Breast epithelium (tissue), 4 donors: ENCODE measurements at regions not wholly inside any gene's neighbourhood (a gene's known extent, or its start where the extent isn't known, plus 50 kb on each side); places are given as distances from the start of the nearest gene placed in this dataset.

Experiments used
- DNase-seq, 2 donors: peaks; one replicate each; pipeline ENCODE4 v3.0.0-alpha.2; 2019; ENCODE audit warnings: low spot score in 2 of 2
- H3K27ac ChIP-seq, 2 donors: fragments of 200-600 bp; sonication (generic) in 1 of 2; one replicate each; pipeline ENCODE4 v1.5.1; 2016 to 2019; ENCODE audit warnings: mild to moderate bottlenecking in 1 of 2
- H3K27me3 ChIP-seq, 2 donors: fragments of 200-600 bp; sonication (generic) in 1 of 2; one replicate each; pipeline versions ENCODE4 v1.5.1 to v1.6.0; 2017 to 2019; ENCODE audit warnings: control low read depth in 1 of 2, mild to moderate bottlenecking in 1 of 2
- H3K36me3 ChIP-seq: fragments of 200-600 bp; one replicate; pipeline ENCODE4 v1.5.1; 2019
- H3K4me1 ChIP-seq, 2 donors: fragments of 200-600 bp; sonication (generic); one replicate each; pipeline ENCODE4 v1.5.1; 2016 to 2019; ENCODE audit warnings: control low read depth in 1 of 2
- H3K4me3 ChIP-seq, 3 donors: fragments of 200-600 bp; sonication (generic); 1 replicate in 2 of 3; 2 replicates in 1 of 3; pipeline ENCODE4 v1.5.1; 2016 to 2019; ENCODE audit warnings: mild to moderate bottlenecking in 3 of 3, moderate library complexity in 2 of 3
- H3K9me3 ChIP-seq, 2 donors: fragments of 200-600 bp; sonication (generic) in 1 of 2; one replicate each; pipeline ENCODE4 v1.5.1; 2016 to 2019; ENCODE audit warnings: control low read depth in 1 of 2
- POLR2A ChIP-seq: fragments of 450-650 bp; IDR thresholded peaks from one replicate; pipeline ENCODE4 v1.6.1; 2016; ENCODE audit warnings: antibody characterized with exemption, mild to moderate bottlenecking, moderate library complexity
- POLR2AphosphoS5 ChIP-seq, 3 donors: sonication (generic); formaldehyde crosslinking; IDR thresholded peaks; one replicate each; pipeline ENCODE4 v1.6.1; 2017; ENCODE audit warnings: antibody characterized with exemption in 3 of 3
- intact Hi-C: fragments of 100-400 bp; cut with DNase I; formaldehyde crosslinking; loops from one replicate; pipeline ENCODE4 v1.15.1; 2023; ENCODE audit warnings: low total_unique reads
- TF ChIP-seq, protein P1 (sequence below), 3 donors: fragments of 450-650 bp; IDR thresholded peaks; one replicate each; pipeline ENCODE4 v1.5.1; 2016 to 2017; ENCODE audit warnings: antibody characterized with exemption in 3 of 3, mild to moderate bottlenecking in 3 of 3, moderate library complexity in 3 of 3

DNA sequence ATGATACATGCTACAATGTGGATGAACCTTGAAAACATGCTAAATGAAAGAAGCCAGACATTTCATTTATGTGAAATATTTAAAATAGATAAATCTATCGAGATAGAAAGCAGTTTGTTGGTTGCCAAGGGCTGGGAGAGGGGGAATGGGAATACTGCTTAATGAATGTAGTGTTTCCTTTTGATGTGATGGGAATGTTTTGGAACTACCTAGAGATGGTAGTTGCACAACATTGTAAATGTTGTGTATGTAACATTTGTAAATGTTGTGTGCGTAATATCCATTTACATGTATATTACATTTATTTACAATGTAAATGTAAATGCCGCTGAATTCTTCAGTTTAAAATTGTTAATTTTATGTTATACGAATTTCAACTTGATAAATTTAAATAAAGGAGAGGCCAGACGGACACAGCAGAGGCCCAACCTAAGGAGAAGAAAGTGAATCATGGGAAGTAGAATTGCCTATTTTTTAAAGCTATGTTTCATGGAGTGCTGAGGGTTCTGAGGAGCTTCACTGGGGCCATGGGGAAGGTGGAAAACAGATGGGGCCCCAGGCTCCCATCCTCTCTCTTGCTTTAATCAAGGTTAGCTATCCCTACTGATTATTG is 60.0 kb upstream of the TEX13D start:
- Histone ChIP-seq H3K36me3 (no peaks in the 10 kb centered on the region), H3K4me1 (no peaks in the 10 kb centered on the region), H3K9me3 (no peaks in the 10 kb centered on the region), H3K4me3 (no peak overlapping the region), H3K27me3 (peaks cover 0 to 5% of the 10 kb centered on the region in 2 donors), H3K27ac (no peak overlapping the region)
- intact Hi-C loops, result loop anchor here (10.0 kb wide), 1 partner anchor 822 kb away; no protein-coding TSS in a partner anchor
- TF ChIP-seq POLR2A (no peak), POLR2AphosphoS5 (IDR thresholded peaks at IDR 0.05) (no peak)
- TF ChIP-seq, protein P1, sequence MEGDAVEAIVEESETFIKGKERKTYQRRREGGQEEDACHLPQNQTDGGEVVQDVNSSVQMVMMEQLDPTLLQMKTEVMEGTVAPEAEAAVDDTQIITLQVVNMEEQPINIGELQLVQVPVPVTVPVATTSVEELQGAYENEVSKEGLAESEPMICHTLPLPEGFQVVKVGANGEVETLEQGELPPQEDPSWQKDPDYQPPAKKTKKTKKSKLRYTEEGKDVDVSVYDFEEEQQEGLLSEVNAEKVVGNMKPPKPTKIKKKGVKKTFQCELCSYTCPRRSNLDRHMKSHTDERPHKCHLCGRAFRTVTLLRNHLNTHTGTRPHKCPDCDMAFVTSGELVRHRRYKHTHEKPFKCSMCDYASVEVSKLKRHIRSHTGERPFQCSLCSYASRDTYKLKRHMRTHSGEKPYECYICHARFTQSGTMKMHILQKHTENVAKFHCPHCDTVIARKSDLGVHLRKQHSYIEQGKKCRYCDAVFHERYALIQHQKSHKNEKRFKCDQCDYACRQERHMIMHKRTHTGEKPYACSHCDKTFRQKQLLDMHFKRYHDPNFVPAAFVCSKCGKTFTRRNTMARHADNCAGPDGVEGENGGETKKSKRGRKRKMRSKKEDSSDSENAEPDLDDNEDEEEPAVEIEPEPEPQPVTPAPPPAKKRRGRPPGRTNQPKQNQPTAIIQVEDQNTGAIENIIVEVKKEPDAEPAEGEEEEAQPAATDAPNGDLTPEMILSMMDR (IDR thresholded peaks at IDR 0.05), result no peak
- DNase-seq, result no peak

DNA sequence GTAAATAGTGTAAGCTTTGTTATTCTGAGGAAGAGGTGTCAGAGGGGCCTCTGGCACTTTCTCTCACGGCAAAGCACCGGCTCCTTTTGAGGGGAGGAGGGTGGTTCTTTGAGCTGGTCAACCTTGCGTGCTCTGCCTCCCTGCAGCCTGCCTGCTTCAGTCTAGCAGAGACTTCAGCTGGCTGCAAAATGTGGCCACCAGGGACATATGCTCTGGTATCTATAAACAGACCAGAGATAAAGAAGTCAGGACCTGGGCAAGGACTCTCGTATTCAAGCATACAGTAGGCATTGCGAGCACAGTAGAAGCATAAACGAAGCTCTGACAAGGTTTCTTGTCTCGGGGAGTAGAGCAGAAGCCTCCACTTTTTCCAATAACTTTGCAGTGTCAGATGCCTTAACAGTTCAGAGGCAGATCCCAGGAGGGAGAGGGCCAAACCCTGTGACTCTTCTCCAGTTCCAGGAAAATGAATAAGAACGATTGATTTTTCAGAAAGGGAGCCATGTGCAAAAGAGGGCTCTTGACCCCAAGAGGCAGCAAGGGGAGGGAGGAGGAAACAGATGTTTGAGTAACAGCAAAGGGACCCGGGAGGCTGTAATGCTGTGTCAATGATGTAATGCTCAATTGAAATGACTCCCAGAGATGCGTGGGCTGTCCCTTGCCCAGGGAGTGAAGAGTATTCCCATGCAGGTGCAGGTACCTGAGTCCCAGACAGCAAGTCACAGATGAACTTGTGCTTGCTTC is 57.9 kb upstream of the TEX13D start:
- Histone ChIP-seq H3K4me1 (no peaks in the 10 kb centered on the region), H3K36me3 (no peaks in the 10 kb centered on the region), H3K27ac (no peak overlapping the region), H3K4me3 (no peak overlapping the region), H3K27me3 (peaks cover 0 to 5% of the 10 kb centered on the region in 2 donors), H3K9me3 (no peaks in the 10 kb centered on the region)
- intact Hi-C loops, result loop anchor here (10.0 kb wide), 1 partner anchor 820 kb away; no protein-coding TSS in a partner anchor
- no peak for TF ChIP-seq POLR2A
- no peak for DNase-seq

DNA sequence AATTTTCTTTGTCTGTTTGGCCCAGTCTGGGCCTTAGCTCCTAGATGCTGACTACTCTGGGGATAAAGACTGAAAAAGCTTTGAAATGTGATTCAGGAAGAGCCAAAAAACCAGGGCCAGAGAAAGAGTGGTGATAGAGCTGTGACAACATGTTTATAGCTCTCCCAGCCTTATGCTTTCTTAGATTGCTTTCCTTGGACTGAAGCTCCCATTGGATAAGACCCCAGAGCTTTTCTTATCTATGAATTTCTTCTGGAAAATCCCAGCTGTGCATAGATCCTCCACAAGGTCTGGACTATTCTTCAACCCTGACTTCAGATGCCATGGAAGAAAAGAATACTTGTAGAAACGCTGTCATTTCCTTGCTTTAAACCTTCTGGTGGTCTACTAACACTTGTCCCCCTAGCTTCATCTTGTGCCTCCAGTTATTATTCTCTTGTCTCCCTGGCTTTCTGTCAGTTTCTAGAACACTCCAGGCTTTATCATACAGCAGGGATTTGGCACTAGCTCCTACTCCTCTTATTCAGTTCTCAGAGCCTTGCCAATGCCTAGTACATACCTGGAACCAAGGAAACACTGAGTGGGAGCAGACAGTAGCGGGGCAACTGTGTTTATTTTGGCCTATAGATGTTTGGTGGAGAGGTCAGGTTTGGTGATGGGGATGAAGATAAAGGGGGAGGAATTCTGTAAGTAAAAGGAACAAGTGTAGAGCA is 57.1 kb upstream of the TEX13D start:
- Histone ChIP-seq H3K4me3 (no peak overlapping the region), H3K4me1 (no peaks in the 10 kb centered on the region), H3K36me3 (no peaks in the 10 kb centered on the region), H3K27me3 (peaks cover 0 to 5% of the 10 kb centered on the region in 2 donors), H3K27ac (no peak overlapping the region), H3K9me3 (no peaks in the 10 kb centered on the region)
- TF ChIP-seq, protein P1 (IDR thresholded peaks at IDR 0.05), result no peak
- no peak for TF ChIP-seq POLR2AphosphoS5 (IDR thresholded peaks at IDR 0.05)
- TF ChIP-seq POLR2A, result no peak
- DNase-seq, result no peak
- intact Hi-C loops, result loop anchor here (10.0 kb wide), 1 partner anchor 819 kb away; no protein-coding TSS in a partner anchor

DNA sequence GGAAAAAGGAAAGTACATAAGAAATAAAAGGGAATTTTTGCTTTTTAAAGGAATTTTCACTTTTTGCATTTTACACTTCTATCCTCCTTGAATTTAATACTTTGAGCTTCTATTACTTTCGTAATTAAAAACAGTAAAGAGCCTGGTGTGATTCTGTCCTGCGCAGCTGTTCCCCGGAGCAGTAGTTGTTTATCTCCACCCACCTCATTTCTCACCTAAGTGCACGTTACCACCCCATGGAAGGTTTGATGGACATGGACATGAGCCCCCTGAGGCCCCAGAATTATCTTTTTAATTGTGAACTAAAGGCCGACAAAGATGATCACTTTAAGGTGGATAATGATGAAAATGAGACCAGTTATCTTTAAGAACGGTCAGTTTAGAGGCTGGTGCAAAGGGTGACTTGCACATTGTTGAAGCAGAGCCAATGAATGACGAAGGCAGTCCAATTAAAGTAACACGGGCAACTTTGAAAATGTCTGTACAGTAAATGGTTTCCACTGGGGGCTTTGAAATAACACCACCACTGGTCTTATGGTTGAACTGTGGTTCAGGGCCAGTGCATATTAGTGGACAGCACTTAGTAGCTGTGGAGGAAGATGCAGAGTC is 52.1 kb upstream of the TEX13D start:
- Histone ChIP-seq H3K27me3 (peaks cover 0 to 5% of the 10 kb centered on the region in 2 donors), H3K36me3 (no peaks in the 10 kb centered on the region), H3K9me3 (no peaks in the 10 kb centered on the region), H3K4me3 (no peak overlapping the region), H3K4me1 (no peaks in the 10 kb centered on the region), H3K27ac (no peak overlapping the region)
- TF ChIP-seq POLR2A, result no peak
- no peak for TF ChIP-seq POLR2AphosphoS5 (IDR thresholded peaks at IDR 0.05)
- TF ChIP-seq, protein P1 (IDR thresholded peaks at IDR 0.05), result no peak
- intact Hi-C loops, result no loop called here
- no peak for DNase-seq

DNA sequence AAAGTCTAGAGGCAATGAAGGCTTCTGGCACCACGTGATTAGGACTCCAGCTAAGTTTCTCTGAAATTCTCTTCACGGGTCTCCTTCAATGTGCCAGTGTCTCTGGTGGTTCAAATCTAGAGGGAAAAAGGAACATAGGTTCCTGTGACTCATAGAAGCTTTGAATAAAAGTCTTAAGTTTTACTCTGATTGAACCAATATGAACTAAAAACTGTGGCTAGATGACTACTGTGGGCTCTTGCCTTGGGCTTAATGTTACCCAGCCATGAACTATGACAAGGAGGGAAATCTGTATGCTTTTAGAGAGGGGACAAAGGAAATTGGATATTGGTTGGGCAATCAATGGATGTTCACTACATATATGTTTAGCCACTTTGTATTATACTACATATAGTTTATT is 49.9 kb upstream of the TEX13D start:
- no peak overlapping the region for H3K27ac ChIP-seq
- intact Hi-C loops, result no loop called here
- H3K9me3 ChIP-seq, result no peaks in the 10 kb centered on the region
- no peaks in the 10 kb centered on the region for H3K27me3 ChIP-seq
- TF ChIP-seq POLR2AphosphoS5 (IDR thresholded peaks at IDR 0.05), result no peak
- TF ChIP-seq POLR2A, result no peak
- TF ChIP-seq, protein P1 (IDR thresholded peaks at IDR 0.05), result no peak
- no peak for DNase-seq
- H3K36me3 ChIP-seq, result no peaks in the 10 kb centered on the region
- no peak overlapping the region for H3K4me3 ChIP-seq
- no peaks in the 10 kb centered on the region for H3K4me1 ChIP-seq
